Erythroblast (primary cell): ENCODE measurements at regions not wholly inside any gene's neighbourhood (a gene's known extent, or its start where the extent isn't known, plus 50 kb on each side); places are given as distances from the start of the nearest gene placed in this dataset.

Experiments
- DNase-seq, 2 experiments: peaks; one replicate each; lab custom pipeline; 2025; lab: John Stamatoyannopoulos, UW
- GATA1 ChIP-seq: IDR thresholded peaks from 2 replicates; pipeline ENCODE4 v1.6.1; 2011; ENCODE audit warnings: low read depth, mild to moderate bottlenecking, control low read depth, low read length, moderate library complexity
- POLR2A ChIP-seq: IDR thresholded peaks from 2 replicates; pipeline ENCODE4 v1.6.1; 2011; ENCODE audit warnings: mild to moderate bottlenecking, low read length

DNA sequence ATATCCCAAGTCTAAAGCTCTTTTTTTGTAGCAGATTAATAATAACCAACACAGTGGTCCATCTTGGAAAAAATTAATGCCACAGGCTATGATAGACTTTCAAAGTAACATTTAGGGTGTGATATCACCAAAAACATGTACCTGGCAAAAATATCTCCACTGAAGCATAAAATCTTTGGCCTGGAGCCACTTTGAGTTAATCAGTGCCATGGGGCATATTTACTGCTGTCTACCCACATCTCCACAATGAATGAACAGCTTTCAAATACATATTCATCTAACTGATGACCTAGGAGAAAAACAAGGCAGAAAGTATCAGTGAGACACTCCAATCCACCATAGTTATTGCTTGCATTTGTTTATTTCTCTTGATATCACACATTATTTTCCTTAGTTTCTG is 296.0 kb upstream of the MDFIC2 start:
- no peak for DNase-seq
- no peak for TF ChIP-seq GATA1
- TF ChIP-seq POLR2A: no peak

DNA sequence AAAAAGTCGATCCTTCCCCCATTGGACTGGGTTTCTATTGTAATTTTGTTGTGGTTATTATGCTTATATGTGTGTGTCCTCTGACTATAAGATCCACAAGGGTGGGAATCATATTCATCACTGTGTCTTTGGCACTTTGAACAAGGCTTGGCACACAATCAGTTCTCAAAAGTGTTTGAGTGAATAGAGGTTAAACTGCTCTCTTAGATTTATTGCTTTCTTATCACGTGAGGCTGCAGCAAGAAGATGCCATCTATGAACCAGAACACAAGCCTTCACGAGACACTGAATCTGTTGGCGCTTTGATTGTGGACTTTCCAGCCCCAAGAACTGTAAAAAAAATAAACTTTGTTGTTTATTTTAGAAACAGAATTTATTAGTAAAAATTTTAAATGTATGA is 295.0 kb upstream of the MDFIC2 start:
- no peak for TF ChIP-seq GATA1
- no peak for TF ChIP-seq POLR2A

DNA sequence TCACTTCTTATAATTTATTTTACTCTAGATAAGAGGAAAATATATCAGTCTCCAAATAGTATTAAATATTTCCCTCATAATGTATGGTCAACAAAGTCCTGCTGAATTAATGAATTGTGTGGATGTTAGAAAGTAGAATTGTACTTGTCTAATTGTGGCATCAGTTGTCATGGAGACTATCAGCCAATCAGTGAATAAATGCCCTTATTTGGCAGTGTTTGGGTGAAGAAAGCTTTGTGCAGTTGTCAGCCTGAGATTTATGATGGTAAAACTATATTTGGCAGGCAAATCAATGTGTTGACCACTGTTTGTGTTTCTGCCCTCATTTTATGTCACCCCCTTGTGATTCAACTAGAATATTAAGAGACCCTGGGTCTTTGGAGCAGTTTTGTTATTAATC is 293.6 kb upstream of the MDFIC2 start:
- TF ChIP-seq POLR2A: no peak
- no peak for TF ChIP-seq GATA1
- DNase-seq: peak in 1 of 2 experiments; percentile 1

More for the DNA sequence above, 295.0 kb upstream of the MDFIC2 start:
- no peak for DNase-seq

DNA sequence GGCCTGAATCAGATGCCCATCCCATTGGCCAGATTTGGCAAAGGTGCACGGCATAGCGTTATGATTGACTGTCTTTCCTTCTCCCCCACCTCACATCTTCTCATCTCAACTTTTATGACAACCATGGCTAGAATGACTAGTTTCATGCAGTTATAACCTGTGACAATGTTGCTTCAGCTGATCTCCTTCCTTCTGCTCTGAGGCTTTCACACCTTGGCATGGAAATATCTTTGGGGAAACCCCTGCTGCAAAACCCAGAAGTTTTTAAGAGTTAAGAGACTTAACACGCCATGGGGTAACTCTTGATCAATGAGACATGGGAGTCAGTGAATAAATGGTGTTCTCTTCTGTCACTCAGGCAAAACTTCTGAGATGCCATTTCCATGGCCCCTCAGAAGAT is 290.7 kb upstream of the MDFIC2 start:
- DNase-seq: no peak
- no peak for TF ChIP-seq POLR2A
- TF ChIP-seq GATA1: no peak

DNA sequence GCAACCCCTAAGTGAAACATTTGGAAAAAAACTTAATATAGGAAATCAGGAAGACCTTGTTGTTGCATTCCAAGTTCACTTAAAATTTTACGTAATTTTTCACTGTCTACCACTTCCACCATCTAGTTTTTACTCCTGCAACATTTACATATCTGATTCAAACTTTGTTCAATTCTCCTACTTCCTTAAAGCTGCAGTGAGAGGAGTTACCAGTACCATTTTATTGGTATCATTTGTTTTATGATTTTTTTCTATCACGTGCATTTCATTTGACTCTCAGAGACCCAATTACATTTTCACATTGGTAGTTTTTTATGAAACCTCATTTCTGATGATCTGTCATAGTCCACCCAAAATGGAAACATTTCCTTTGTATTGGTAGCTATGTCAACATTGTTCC is 284.9 kb upstream of the MDFIC2 start:
- TF ChIP-seq GATA1 (no peak), POLR2A (no peak)
- no peak for DNase-seq

DNA sequence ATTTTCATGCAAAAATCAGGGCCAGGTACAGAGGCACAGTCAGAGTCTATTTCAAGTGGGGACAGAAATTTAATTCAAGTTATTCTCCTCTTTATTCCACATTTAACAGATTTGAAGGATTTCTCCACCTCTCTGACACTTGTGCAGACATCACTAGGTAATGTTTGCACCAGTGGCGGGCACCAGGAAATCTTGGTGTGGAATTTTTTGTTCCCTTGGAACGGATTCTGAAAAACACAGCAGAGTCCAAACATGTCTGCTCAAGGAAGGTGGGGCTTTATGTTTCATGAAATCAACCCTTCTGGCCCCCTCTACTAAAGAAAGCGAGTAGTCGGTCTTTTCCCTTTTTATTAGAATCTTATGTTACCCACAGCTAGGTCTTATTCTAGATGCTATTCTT is 271.2 kb upstream of the MDFIC2 start:
- TF ChIP-seq POLR2A (no peak), GATA1 (no peak)
- no peak for DNase-seq

DNA sequence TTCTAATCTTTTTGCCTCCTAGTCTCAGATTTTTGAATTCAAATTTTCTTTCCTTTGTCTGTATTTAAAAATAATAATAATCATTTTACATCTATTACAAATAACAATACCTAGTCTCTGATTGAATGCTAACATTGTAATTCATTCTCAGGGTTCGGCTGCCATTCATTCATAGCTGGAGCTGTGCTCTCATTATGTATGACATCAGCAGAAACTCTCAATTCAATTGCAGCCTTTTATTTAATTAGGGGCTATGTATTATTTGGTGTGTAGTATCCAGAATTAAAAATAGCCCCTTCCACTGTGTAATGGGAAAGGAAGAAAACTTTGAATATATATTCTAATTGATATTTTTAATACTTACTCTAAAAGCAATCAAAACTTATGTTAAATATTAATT is 270.4 kb upstream of the MDFIC2 start:
- TF ChIP-seq POLR2A (no peak), GATA1 (no peak)
- DNase-seq: no peak

DNA sequence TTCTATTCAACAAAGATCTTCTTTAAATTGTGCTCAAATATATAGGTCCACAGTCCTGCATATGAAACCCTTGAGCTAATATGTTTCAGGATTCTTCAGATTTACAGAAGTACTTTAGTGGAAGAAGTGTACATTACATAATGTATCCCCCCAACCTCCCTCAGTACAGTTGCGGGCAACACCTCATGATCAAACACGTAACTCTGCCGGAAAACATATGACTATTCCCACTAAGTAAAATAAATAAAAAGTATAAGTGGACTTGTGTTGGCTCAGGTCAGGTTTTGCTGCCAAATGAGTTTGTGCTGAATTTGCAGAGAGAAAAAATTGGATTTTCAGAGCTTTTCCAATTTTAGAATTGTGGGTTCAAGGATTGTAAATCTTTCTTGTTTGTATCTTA is 267.6 kb upstream of the MDFIC2 start:
- no peak for TF ChIP-seq POLR2A
- TF ChIP-seq GATA1: no peak
- no peak for DNase-seq

DNA sequence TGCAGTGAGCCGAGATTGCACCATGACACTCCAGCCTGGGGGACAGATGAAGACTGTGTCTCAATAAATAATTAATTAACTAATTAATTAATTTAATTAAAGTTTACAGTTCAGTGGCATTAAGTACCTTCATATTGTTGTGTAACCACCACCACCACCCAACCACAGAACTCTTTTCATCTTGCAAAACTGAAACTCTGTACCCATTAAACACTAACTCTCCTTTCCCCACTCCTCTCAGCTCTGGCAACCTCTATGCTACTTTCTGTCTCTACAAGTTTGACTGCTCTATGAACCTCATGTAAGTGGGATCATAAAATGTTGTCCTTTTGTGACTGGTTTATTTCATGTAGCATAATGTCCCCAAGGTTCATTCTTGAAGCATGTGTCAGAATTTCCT is 259.3 kb upstream of the MDFIC2 start:
- DNase-seq: no peak
- no peak for TF ChIP-seq GATA1
- no peak for TF ChIP-seq POLR2A

- TF ChIP-seq POLR2A (no peak), GATA1 (no peak)
- no peak for DNase-seq
These were observed 258.1 kb upstream of the MDFIC2 start for GRCh38 chr3:70570584-70570983.

- DNase-seq: no peak
- no peak for TF ChIP-seq GATA1
- TF ChIP-seq POLR2A: no peak
These were observed 256.2 kb upstream of the MDFIC2 start for GRCh38 chr3:70568626-70569025.

DNA sequence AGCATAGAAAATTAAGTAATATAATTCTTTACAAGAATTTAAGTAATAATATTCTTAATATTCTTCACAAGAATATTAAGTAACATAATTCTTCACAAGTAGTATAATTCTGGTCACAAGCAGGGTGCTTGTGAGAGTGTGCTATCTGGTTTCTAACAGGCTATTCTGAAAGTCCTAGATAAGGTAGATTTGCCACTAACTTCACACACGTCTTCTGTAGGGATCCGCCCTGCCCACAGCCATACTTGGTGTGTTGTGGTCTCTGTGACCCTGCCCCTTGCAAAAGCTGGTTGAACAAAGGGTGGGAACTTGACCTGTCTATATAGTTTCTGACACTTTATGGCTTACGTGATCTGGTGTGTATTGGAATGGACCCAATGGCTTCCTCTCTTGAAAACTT is 253.4 kb upstream of the MDFIC2 start:
- no peak for TF ChIP-seq GATA1
- TF ChIP-seq POLR2A: no peak
- DNase-seq: peak; percentile 52 to 81

DNA sequence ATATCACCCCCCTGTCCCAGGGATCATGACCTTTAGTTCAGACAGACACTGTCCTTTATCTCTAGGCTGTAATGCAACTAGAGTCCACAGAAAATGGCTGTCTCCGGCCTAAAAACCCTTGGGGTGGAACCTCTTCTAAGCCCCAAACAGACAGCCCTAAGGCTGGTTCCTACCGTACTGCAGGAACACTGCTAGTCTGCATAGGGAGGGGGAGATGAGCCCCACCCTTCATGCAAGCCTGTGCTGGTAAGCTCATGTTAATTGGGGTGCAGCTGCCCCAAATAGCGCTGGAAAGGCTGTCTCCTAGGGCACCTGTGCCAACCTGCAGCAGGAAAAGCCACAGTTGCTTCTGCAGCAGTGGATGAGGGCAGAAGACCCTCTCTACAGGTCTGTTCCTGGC is 252.1 kb upstream of the MDFIC2 start:
- no peak for DNase-seq
- no peak for TF ChIP-seq GATA1
- no peak for TF ChIP-seq POLR2A

DNA sequence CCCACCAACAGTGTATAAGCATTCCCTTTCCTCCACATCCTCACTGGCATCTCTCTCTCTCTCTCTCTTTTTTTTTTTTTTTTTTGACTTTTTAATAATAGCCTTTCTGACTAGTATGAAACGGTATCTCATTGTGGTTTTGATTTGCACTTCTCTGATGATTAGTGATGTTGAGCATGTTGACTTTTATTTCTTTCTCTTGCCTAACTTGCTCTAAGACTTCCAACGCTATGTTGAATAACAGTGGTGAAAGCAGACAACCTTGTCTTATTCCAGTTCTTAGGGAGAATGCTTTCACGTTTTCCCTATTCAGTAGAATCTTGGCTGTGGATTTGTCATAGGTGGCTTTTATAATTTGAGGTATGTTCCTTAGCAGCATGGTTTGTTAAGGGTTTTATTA is 249.4 kb upstream of the MDFIC2 start:
- TF ChIP-seq POLR2A: no peak
- TF ChIP-seq GATA1: no peak
- no peak for DNase-seq

- no peak for DNase-seq
- TF ChIP-seq GATA1 (no peak), POLR2A (no peak)
These were observed 246.5 kb upstream of the MDFIC2 start for GRCh38 chr3:70558956-70559355.

DNA sequence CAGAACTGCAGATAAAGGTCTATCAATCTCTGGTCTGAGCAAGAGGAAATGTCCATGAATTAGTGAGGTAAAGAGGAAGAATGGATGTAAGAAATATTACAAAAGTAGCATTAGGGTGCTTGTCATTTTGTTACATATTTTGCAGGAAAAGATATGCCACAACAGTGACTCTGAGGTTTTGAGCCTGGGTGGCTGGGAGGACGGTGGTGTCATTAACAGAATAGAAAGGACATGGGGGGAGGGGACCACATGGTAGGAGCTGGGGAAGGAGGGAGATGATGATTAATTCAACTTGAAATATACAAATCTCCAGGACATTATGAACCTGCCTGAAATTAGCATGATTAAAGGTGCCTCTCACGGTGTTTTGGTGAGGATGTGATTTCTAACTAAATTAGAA is 245.5 kb upstream of the MDFIC2 start:
- DNase-seq: no peak
- TF ChIP-seq GATA1: no peak
- TF ChIP-seq POLR2A: no peak
